SK-N-MC (cell line): ENCODE measurements at regions not wholly inside any gene's neighbourhood (a gene's known extent, or its start where the extent isn't known, plus 50 kb on each side); places are given as distances from the start of the nearest gene placed in this dataset.

ENCODE experiments used
- EZH2 ChIP-seq: fragments of 200-600 bp; sonication (generic); IDR thresholded peaks from one replicate; pipeline ENCODE4 v1.6.1; 2017; ENCODE audit warnings: antibody characterized with exemption
- FOXP2 ChIP-seq: optimal IDR thresholded peaks from 2 replicates; pipeline ENCODE3; 2011; ENCODE audit warnings: mild to moderate bottlenecking, moderate library complexity; ENCODE audit not compliant: insufficient read depth; ENCODE audit errors: extremely low read length, control extremely low read depth
- POLR2AphosphoS5 ChIP-seq: IDR thresholded peaks from 2 replicates; pipeline ENCODE4 v1.6.1; 2012; ENCODE audit warnings: mild to moderate bottlenecking, low read depth, low read length, borderline replicate concordance

DNA sequence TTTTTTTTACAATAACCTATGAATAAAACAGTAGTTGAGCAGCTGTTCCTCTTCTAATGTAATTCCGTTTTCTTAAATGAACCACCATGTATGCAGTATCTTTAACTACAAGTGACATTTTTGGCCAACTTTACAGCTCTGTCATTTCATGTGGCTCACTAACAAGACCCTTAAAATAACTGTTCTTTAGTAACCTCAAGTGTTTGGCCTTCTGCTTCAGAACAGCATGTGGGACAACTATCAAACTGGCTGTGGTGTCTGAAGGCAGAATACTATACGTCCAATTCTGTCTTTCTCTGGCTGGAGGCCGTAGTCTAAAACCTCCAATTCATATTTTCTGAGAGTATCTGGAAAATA is 391.4 kb downstream of the NNT start:
- TF ChIP-seq POLR2AphosphoS5 (no peak), EZH2 (no peak), FOXP2 (no peak)
